ENCODE measurements at regions not wholly inside any gene's neighbourhood (a gene's known extent, or its start where the extent isn't known, plus 50 kb on each side); places are given as distances from the start of the nearest gene placed in this dataset.

- TF ChIP-seq KAT7 (CRISPR knock-in tag; IDR thresholded peaks at IDR 0.05; ENCODE audit: borderline replicate concordance), result no peak
Observed at GRCh38 chr5:67910546-67910945, 305.0 kb upstream of the PIK3R1 start (continued).

DNA sequence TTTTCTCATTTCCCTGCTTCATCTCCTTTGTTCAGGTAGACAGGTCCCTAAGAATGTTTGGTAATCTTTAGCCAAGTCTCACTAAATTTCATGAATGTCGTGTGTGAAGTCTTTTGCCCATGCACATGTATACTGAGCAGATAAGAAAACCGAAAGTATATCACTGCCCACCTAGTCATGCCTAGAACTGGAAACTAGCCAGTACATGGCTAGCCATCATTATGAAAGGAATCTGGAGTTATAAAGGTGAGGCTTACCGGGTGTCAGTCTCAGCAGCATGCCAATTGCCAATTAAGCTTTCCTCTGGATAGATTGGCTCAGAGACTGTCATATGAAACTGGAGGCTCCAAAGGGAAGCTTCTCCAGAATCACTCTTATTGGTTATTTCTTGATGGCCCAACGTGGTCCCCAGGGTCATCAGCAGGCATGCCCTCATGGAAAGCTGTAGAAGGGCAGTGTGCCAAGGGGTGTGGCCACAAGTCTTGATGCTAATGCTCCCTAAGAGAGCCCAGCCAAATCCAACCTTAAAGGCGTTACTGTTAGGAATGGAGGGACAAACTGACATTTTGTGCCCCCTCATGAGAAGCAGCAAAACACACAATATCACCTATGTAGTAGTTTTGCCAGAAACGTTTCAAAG is 307.3 kb upstream of the PIK3R1 start:
- Mint-ChIP-seq H3K4me1 (peaks cover 11% of the 10 kb centered on the region), H3K36me3 (no peaks in the 10 kb centered on the region), H3K27me3 (ENCODE audit: low read depth) (no peaks in the 10 kb centered on the region), H3K4me3 (no peak overlapping the region), H3K9me3 (no peaks in the 10 kb centered on the region), H3K27ac (no peak overlapping the region)
- ATAC-seq (no peak), DNase-seq (ENCODE audit: low spot score) (no peak)
- CTCF ChIA-PET, result interaction anchor here (0.6 kb wide), 1 partner anchor 9 kb away, joined by 3 read pairs; no protein-coding TSS in a partner anchor
- TF ChIP-seq PREB (CRISPR knock-in tag; IDR thresholded peaks at IDR 0.05; ENCODE audit: borderline replicate concordance), result no peak
- TF ChIP-seq CREB1 (CRISPR knock-in tag; IDR thresholded peaks at IDR 0.05), result no peak
- TF ChIP-seq GRHL2 (CRISPR knock-in tag; IDR thresholded peaks at IDR 0.05; ENCODE audit: insufficient replicate concordance, severe bottlenecking), result no peak
- TF ChIP-seq ZNF219 (CRISPR knock-in tag; IDR thresholded peaks at IDR 0.05; ENCODE audit: borderline replicate concordance), result no peak
- TF ChIP-seq GABPB1 (CRISPR knock-in tag; IDR thresholded peaks at IDR 0.05), result no peak
- no peak for TF ChIP-seq MYBL2 (CRISPR knock-in tag; IDR thresholded peaks at IDR 0.05)
- no peak for TF ChIP-seq ATF2 (CRISPR knock-in tag; IDR thresholded peaks at IDR 0.05; ENCODE audit: borderline replicate concordance, low read depth)
- no peak for TF ChIP-seq ZBTB21 (CRISPR knock-in tag; IDR thresholded peaks at IDR 0.05; ENCODE audit: borderline replicate concordance)
- TF ChIP-seq STAT6 (CRISPR knock-in tag; conservative IDR thresholded peaks at IDR 0.05; ENCODE audit: low read depth), result no peak
- no peak for TF ChIP-seq CBFB (CRISPR knock-in tag; IDR thresholded peaks at IDR 0.05; ENCODE audit: low read depth)
- TF ChIP-seq IRF2 (CRISPR knock-in tag; IDR thresholded peaks at IDR 0.05; ENCODE audit: borderline replicate concordance, low read depth), result no peak
- TF ChIP-seq, protein P1, sequence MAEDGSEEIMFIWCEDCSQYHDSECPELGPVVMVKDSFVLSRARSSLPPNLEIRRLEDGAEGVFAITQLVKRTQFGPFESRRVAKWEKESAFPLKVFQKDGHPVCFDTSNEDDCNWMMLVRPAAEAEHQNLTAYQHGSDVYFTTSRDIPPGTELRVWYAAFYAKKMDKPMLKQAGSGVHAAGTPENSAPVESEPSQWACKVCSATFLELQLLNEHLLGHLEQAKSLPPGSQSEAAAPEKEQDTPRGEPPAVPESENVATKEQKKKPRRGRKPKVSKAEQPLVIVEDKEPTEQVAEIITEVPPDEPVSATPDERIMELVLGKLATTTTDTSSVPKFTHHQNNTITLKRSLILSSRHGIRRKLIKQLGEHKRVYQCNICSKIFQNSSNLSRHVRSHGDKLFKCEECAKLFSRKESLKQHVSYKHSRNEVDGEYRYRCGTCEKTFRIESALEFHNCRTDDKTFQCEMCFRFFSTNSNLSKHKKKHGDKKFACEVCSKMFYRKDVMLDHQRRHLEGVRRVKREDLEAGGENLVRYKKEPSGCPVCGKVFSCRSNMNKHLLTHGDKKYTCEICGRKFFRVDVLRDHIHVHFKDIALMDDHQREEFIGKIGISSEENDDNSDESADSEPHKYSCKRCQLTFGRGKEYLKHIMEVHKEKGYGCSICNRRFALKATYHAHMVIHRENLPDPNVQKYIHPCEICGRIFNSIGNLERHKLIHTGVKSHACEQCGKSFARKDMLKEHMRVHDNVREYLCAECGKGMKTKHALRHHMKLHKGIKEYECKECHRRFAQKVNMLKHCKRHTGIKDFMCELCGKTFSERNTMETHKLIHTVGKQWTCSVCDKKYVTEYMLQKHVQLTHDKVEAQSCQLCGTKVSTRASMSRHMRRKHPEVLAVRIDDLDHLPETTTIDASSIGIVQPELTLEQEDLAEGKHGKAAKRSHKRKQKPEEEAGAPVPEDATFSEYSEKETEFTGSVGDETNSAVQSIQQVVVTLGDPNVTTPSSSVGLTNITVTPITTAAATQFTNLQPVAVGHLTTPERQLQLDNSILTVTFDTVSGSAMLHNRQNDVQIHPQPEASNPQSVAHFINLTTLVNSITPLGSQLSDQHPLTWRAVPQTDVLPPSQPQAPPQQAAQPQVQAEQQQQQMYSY (CRISPR knock-in tag; IDR thresholded peaks at IDR 0.05), result no peak
- no peak for TF ChIP-seq AFF4 (CRISPR knock-in tag; IDR thresholded peaks at IDR 0.05; ENCODE audit: borderline replicate concordance)
- no peak for TF ChIP-seq ZNF138 (CRISPR knock-in tag; conservative IDR thresholded peaks at IDR 0.05)
- TF ChIP-seq, protein P2, sequence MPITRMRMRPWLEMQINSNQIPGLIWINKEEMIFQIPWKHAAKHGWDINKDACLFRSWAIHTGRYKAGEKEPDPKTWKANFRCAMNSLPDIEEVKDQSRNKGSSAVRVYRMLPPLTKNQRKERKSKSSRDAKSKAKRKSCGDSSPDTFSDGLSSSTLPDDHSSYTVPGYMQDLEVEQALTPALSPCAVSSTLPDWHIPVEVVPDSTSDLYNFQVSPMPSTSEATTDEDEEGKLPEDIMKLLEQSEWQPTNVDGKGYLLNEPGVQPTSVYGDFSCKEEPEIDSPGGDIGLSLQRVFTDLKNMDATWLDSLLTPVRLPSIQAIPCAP (CRISPR knock-in tag; IDR thresholded peaks at IDR 0.05), result no peak
- TF ChIP-seq NFYB (CRISPR knock-in tag; conservative IDR thresholded peaks at IDR 0.05; ENCODE audit: low read depth), result no peak
- POLR2A ChIA-PET, result no interaction called here

Data from WTC11 (cell line).